ENCODE measurements at regions not wholly inside any gene's neighbourhood (a gene's known extent, or its start where the extent isn't known, plus 50 kb on each side); places are given as distances from the start of the nearest gene placed in this dataset.
A peak's percentile ranks its signal among the peaks of the same experiment; 100 is the strongest.
"Not testable (repeated sequence)": the region's sequence is repeated elsewhere in the genome, so short reads cannot be mapped to it uniquely, and the experiment has no call there.

GRCh38 chr6:19554356-19555225 lies 282.6 kb upstream of the ID4 start:
- peak; percentile 98 to 99 for DNase-seq

- DNase-seq = no peak
Observed at GRCh38 chr6:19557191-19557590, 280.0 kb upstream of the ID4 start.

- DNase-seq = no peak
Observed at GRCh38 chr6:19558201-19558600, 279.0 kb upstream of the ID4 start.

- DNase-seq = no peak
Observed at GRCh38 chr6:19558934-19559333, 278.2 kb upstream of the ID4 start.

GRCh38 chr6:19562468-19562867 lies 274.7 kb upstream of the ID4 start:
- no peak for DNase-seq

GRCh38 chr6:19569563-19569962 lies 267.6 kb upstream of the ID4 start:
- no peak for DNase-seq

- peak in 1 of 2 experiments; percentile 56 for DNase-seq
Observed at GRCh38 chr6:19571176-19571575, 266.0 kb upstream of the ID4 start.

- no peak for DNase-seq
Observed at GRCh38 chr6:19578481-19578880, 258.7 kb upstream of the ID4 start.

GRCh38 chr6:19584207-19584606 lies 253.0 kb upstream of the ID4 start:
- DNase-seq = not testable (repeated sequence)

GRCh38 chr6:19587238-19587942 lies 249.8 kb upstream of the ID4 start:
- peak in 1 of 2 experiments; percentile 26 for DNase-seq

GRCh38 chr6:19590501-19591131 lies 246.6 kb upstream of the ID4 start:
- DNase-seq = no peak

- DNase-seq = no peak
Observed at GRCh38 chr6:19597809-19598320, 239.3 kb upstream of the ID4 start.

GRCh38 chr6:19599796-19600464 lies 237.2 kb upstream of the ID4 start:
- no peak for DNase-seq

- DNase-seq = peak in 1 of 2 experiments; percentile 18
Observed at GRCh38 chr6:19602434-19603013, 234.6 kb upstream of the ID4 start.

GRCh38 chr6:19603721-19604120 lies 233.4 kb upstream of the ID4 start:
- DNase-seq = peak; percentile 66 to 89

- no peak for DNase-seq
Observed at GRCh38 chr6:19605624-19606023, 231.5 kb upstream of the ID4 start.

- DNase-seq = no peak
Observed at GRCh38 chr6:19608546-19608945, 228.6 kb upstream of the ID4 start.

- no peak for DNase-seq
Observed at GRCh38 chr6:19609972-19610641, 227.1 kb upstream of the ID4 start.

- not testable (repeated sequence) for DNase-seq
Observed at GRCh38 chr6:19612672-19613466, 224.3 kb upstream of the ID4 start.

- DNase-seq = no peak
Observed at GRCh38 chr6:19613678-19614077, 223.5 kb upstream of the ID4 start.

- no peak for DNase-seq
Observed at GRCh38 chr6:19616022-19616421, 221.1 kb upstream of the ID4 start.
